ENCODE measurements at regions not wholly inside any gene's neighbourhood (a gene's known extent, or its start where the extent isn't known, plus 50 kb on each side); places are given as distances from the start of the nearest gene placed in this dataset.

GRCh38 chr9:28678097-28678496, 1104.8 kb upstream of the C9orf72 start:
- no peaks in the 10 kb centered on the region for H3K36me3 ChIP-seq
- no peaks in the 10 kb centered on the region for H3K9me3 ChIP-seq
- no peaks in the 10 kb centered on the region for H3K4me1 ChIP-seq
- WGBS, 2 donors = 94 to 95% methylated on average over 2 of the region's 2 CpGs
- DNase-seq = no peak
- no peaks in the 10 kb centered on the region for H3K27me3 ChIP-seq
- TF ChIP-seq, protein P1, sequence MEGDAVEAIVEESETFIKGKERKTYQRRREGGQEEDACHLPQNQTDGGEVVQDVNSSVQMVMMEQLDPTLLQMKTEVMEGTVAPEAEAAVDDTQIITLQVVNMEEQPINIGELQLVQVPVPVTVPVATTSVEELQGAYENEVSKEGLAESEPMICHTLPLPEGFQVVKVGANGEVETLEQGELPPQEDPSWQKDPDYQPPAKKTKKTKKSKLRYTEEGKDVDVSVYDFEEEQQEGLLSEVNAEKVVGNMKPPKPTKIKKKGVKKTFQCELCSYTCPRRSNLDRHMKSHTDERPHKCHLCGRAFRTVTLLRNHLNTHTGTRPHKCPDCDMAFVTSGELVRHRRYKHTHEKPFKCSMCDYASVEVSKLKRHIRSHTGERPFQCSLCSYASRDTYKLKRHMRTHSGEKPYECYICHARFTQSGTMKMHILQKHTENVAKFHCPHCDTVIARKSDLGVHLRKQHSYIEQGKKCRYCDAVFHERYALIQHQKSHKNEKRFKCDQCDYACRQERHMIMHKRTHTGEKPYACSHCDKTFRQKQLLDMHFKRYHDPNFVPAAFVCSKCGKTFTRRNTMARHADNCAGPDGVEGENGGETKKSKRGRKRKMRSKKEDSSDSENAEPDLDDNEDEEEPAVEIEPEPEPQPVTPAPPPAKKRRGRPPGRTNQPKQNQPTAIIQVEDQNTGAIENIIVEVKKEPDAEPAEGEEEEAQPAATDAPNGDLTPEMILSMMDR (IDR thresholded peaks at IDR 0.05) = no peak
- no peak for TF ChIP-seq POLR2A (IDR thresholded peaks at IDR 0.05)
- no peak overlapping the region for H3K4me3 ChIP-seq
- no peak overlapping the region for H3K27ac ChIP-seq
- intact Hi-C loops (cut with DNase I) = no loop called here

GRCh38 chr9:28688172-28688571, 1114.9 kb upstream of the C9orf72 start:
- H3K4me1 ChIP-seq = peaks cover 0 to 15% (median 6%) of the 10 kb centered on the region in 4 donors
- no peak for DNase-seq
- H3K4me3 ChIP-seq = no peak overlapping the region
- TF ChIP-seq POLR2A (IDR thresholded peaks at IDR 0.05) (no peak), EP300 (IDR thresholded peaks at IDR 0.05) (no peak)
- 23 to 36% methylated on average over 1 of the region's 1 CpG for WGBS, 2 donors
- no peaks in the 10 kb centered on the region for H3K9me3 ChIP-seq
- intact Hi-C loops (cut with DNase I) = no loop called here
- no peak overlapping the region for H3K27ac ChIP-seq
- no peaks in the 10 kb centered on the region for H3K27me3 ChIP-seq
- no peaks in the 10 kb centered on the region for H3K36me3 ChIP-seq

DNA sequence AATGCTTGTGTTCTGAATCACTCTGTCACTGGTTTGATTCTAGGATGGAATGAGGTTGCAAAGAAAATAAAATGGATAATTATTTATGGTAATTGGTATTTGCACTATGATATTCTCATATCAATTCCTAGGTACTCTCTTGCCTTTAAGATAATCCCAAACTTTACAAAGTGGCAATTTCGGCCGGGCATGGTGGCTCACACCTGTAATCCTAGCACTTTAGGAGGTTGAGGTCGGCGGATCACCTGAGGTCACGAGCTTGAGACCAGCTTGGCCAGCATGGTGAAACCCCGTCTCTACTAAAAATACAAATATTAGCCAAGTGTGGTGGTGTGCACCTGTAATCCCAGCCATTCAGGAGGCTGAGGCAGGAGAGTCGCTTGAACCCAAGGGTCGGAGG, 1118.7 kb upstream of the C9orf72 start:
- Histone ChIP-seq H3K27ac (no peak overlapping the region), H3K27me3 (no peaks in the 10 kb centered on the region), H3K9me3 (no peaks in the 10 kb centered on the region), H3K4me3 (no peak overlapping the region), H3K36me3 (no peaks in the 10 kb centered on the region), H3K4me1 (peaks cover 0 to 15% (median 6%) of the 10 kb centered on the region in 4 donors)
- WGBS, 2 donors = 91 to 93% methylated on average over 8 of the region's 8 CpGs
- TF ChIP-seq POLR2AphosphoS5 (IDR thresholded peaks at IDR 0.05) (no peak), POLR2A (IDR thresholded peaks at IDR 0.05) (no peak), EP300 (IDR thresholded peaks at IDR 0.05) (no peak)
- TF ChIP-seq, protein P1 (IDR thresholded peaks at IDR 0.05) = no peak
- DNase-seq = no peak
- intact Hi-C loops (cut with DNase I) = no loop called here

DNA sequence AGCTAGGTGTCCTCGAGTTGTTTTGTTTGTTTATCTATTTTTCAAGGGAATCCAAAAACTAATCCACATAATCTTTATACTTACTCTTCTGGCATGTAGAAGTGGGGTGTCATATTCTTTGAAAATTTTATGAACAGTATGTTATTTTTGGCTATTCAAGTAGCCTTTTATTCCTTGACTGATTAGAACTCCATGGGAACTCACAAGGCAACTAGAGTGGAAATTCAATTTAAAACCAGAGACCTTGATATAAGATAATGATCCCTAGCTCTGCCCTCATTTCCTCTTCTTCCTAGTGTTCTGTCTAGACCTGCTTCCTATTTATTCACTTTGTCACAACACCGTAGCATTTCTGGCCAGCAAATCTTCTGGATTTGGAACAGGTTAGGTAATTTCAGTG, 1123.7 kb upstream of the C9orf72 start:
- peaks cover 0 to 5% (median 4%) of the 10 kb centered on the region in 4 donors for H3K9me3 ChIP-seq
- no peaks in the 10 kb centered on the region for H3K36me3 ChIP-seq
- no peak for TF ChIP-seq POLR2A (IDR thresholded peaks at IDR 0.05)
- TF ChIP-seq, protein P1 (IDR thresholded peaks at IDR 0.05) = no peak
- TF ChIP-seq POLR2AphosphoS5 (IDR thresholded peaks at IDR 0.05) = no peak
- no peak for TF ChIP-seq EP300 (IDR thresholded peaks at IDR 0.05)
- no peak overlapping the region for H3K4me3 ChIP-seq
- H3K27me3 ChIP-seq = no peaks in the 10 kb centered on the region
- H3K27ac ChIP-seq = no peak overlapping the region
- H3K4me1 ChIP-seq = no peaks in the 10 kb centered on the region
- WGBS, 2 donors = 40 to 41% methylated on average over 2 of the region's 2 CpGs
- intact Hi-C loops (cut with DNase I) = no loop called here
- no peak for DNase-seq

DNA sequence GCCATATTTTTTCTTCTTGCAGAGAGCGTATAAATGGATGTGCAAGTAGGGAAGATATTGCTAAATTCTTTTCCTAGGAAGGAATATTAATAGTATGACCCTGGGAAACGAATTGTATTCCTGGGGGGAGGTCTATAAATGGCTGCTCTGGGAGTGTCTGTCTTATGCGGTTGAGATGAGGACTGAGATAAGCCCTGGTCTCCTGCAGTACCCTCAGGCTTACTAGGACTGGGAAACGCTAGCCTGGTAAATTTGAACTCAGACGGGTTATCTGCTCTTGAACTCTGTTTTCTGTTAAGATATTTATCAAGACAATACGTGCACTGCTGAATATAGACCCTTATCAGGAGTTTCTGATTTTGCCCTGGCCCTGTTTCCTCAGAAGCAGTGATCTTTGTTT, 1126.4 kb upstream of the C9orf72 start:
- Histone ChIP-seq H3K36me3 (no peaks in the 10 kb centered on the region), H3K4me3 (no peak overlapping the region), H3K27me3 (no peaks in the 10 kb centered on the region), H3K4me1 (no peaks in the 10 kb centered on the region), H3K27ac (no peak overlapping the region), H3K9me3 (peaks cover 0 to 5% (median 4%) of the 10 kb centered on the region in 4 donors)
- intact Hi-C loops (cut with DNase I) = no loop called here
- 76 to 78% methylated on average over 6 of the region's 6 CpGs for WGBS, 2 donors
- DNase-seq = no peak
- TF ChIP-seq, protein P1 (IDR thresholded peaks at IDR 0.05) = no peak
- TF ChIP-seq POLR2A (IDR thresholded peaks at IDR 0.05) = no peak
- TF ChIP-seq EP300 (IDR thresholded peaks at IDR 0.05) = no peak
- no peak for TF ChIP-seq POLR2AphosphoS5 (IDR thresholded peaks at IDR 0.05)

All from sigmoid colon (tissue), 6 donors.